Stimulated activated CD4-positive, alpha-beta T cell treated with anti-CD3 and anti-CD28 coated beads, Interleukin-4, amount 100 ng/mL, for 24 hours (primary cell): ENCODE measurements at regions not wholly inside any gene's neighbourhood (a gene's known extent, or its start where the extent isn't known, plus 50 kb on each side); places are given as distances from the start of the nearest gene placed in this dataset.
"Not testable (repeated sequence)": the region's sequence is repeated elsewhere in the genome, so short reads cannot be mapped to it uniquely, and the experiment has no call there.

Experiments used
- DNase-seq: peaks from one replicate; pipeline ENCODE4 v3.0.0-alpha.2; 2020

DNA sequence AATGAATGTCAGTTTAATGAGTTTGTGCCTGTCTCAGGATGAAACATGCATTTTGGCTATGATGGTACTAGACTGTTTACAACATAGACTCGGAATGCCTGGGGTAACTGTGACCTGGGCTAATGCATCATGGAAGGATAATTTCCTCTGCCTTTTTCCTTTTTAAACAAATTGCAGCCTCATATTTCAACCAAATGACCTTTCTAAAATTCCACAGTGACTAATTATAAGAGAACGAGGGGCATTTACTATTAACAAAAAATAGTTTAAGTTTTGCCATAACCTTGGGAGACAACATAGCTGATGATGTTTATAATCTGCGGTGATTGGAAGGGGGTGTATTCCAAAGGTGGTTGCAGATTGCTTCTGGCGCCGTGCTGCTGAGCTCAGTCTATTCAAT lies 1140.5 kb downstream of the GALC start:
- DNase-seq: no peak

DNA sequence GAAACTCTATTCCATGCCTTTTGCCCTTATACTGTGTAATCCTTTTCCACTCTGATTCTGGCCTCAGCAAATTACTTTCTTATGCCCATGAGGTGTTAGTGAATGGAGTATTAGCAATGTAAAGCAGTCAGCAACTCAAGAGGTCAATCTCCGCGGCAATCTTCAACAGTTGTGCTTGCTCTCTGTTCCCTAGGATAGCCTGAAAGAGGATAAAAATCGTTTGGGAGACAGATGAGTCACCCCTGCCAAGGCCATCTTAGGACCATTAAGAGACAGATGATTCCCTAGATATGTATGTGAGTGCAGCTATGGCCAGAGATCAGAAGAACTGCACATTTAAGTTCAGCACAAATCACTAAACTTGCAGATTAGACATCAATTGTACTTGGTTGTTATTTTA lies 1145.8 kb downstream of the GALC start:
- no peak for DNase-seq

DNA sequence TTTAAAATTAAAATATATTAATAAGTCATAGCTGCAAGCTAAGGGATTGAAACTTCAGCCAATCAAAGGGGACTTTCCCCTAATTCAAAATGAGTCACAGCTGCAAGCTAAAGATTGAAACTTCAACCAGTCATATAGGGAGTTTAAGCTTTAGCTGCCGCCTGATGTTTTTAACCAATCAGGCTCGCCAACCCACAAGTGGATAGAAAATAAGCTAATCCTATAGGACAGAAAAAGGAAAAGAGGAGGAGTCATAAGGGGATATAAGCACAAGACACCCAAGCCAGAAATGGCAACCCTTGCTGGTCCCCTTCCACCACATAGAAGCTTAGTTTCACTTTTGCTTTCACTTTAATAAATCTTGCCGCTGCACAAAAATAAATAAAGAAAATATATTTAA lies 1154.6 kb downstream of the GALC start:
- DNase-seq: peak; percentile 3

DNA sequence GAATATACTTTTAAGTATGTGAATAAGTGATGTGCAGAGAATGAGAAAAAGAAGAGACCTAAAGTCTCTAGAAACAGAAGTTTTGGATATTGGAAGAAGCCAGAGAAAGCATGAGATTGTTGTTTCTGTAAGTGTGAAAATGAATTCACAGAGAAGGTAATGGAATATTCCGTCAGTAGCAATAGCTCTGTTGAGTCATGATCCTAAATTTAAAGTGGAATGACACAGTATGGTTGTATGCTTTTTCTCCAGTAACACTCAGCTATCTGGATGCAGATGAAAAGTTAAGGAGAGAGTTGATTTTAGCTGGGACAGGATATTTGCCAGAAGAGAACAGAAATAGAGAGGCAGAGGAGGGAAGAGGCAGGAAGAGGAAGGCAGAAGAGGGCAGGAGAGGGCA lies 1166.3 kb downstream of the GALC start:
- DNase-seq: no peak

DNA sequence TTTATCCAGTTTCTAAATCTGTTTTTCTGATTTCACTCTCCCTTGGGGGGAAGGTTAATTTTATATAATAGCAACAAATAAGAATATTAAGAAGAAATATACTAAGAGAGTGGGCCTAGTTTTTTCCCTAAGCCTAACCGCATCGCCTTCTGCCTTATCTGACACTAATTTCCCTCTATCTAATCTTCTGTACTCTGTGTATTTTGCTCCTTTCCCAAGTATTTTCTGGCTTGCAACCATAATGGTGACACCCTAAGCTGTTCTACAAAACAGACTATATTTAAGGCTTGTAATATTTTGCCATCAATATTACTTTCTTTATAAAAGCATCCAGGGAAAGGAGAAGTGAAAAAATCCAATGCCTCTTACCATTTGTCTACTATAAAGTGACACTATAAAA lies 1168.8 kb downstream of the GALC start:
- no peak for DNase-seq

DNA sequence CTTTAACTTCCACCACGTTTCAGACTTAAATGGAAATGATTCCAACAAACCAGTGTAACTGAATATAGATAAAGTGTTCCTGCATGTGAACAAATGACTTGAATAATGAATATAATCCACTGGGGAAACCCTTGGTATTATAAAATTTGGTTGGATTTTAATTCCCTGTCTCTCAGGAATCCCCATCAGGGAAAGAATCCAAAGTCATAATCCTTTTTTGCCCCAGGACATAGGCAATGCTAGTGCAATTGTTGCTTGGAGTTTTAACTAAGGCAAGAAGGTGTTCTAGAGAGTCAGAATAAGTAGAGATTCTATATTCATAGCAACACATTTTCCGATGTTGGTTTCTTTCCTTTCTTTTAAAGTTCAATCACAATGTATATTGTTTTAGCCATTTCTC lies 1169.4 kb downstream of the GALC start:
- DNase-seq: no peak

DNA sequence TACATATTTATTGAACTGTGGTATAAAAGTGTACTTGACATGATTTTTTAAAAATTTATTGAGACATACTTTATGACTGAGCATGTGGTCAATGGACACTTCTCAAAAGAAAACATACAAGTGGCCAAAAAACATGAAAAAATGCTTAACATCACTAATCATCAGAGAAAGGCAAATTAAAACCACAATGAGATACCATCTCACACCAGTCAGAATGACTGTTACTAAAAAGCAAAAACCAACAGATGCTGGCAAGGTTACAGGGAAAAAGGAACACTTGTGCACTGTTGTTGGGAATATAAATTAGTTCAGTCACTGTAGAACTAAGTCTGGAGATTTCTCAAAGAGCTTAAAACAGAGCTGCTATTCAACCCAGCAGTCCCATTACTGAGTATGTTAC lies 1177.6 kb downstream of the GALC start:
- DNase-seq: no peak

DNA sequence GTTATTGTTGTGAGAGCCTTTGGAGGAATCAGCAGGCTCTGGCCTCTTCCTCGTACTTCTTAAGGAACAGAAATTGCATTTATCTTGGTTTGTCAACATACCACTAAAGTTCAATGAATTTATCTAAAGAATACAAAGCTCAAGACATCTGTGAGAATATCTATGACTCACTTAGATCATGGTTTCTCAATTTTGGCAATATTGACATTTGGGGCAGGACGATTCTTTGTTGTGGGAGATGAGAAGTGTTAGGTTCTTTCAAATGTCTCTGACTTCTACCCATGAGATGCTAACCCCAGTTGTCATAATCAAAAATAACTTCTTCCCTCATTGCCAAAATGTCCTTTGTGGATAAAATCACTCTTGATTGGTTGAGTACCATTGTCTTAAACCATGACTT lies 1190.3 kb downstream of the GALC start:
- no peak for DNase-seq

DNA sequence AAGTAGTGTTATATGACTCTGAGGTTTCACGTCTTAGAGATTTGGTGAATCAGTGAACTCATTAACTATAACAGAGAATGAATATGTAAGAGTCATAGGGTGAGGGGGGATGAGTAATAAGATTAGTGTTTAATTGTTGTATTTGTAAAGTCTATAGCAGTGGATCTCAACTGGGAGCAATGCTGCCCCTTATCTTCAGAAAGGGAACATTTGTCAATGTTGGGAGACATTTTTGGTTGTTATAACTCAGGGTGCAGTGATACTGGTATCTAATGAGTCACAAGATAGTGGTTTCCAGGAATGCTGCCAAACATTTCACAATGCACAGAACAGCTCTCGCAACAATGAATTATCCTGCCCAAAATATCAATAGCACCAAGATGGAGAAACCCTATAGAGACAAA lies 1193.7 kb downstream of the GALC start:
- no peak for DNase-seq

DNA sequence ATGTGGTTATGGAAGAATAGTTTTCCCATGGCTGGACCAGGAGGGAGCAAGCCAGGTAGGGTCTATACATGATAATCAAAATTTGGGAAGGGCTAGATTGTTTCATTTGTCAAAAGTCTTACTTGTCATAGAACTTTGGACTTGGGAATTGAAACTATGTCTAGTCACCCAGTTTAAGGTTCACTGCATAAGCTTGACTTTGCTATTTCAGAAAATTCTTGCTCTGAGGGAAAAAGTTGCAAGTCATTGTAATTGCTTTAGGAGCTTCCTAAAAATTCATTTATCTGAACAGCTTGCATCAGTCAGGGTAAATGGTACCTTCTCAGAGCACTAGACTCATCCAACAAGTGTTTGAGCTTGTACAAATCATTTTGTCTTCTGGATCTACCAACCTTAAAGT lies 1194.7 kb downstream of the GALC start:
- no peak for DNase-seq

DNA sequence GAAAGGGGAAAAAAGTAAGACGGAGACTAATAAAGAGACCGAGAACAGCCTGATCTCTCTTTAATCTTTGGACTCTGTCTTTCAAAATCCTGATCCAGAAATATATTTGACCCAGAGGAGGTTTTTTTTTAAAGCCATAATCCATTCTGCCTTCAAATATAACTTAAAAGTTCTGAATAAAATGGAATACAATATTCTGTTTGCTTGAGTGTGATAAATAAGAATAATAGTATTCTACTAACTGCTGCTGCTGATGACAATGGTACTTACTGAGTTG lies 1196.0 kb downstream of the GALC start:
- DNase-seq: no peak

DNA sequence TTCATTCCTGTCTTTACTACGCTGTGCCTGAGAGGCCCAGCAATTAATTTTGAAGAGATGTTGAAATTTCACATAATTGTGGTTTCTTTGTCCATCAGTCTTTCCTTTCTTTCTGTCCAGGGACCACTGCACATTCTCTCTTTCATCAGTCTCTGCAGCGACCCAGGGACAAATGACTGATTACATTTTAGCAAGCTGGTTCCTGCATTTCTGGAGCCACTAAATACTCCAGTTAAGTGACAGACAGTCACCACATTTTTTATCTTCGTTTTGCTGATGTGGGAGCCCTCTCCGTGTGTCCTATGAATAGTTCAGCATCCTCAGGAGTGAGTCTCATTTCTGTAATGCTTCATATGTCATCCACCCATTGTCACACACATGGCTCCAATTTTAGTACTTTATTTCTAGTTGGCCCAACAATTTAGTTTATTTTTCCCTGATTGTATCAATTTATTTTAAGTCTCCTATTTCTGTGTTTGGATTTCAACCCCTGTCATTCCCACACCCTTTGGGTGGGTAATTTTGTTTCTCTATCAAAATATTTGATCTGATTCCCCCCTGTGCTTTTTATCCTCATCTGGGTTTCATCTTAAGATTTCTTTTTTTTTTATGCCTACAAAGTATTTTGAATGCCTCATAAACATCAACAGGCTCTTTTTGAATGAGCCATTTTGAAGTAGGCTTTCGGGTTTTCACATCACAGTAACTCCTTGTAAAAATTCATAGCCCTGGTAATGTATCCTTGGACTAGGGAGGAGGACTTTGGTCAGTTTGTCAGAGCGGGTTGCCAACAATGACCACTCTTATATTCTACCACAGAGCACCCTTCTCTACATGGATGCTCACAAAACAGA lies 1196.5 kb downstream of the GALC start:
- no peak for DNase-seq

DNA sequence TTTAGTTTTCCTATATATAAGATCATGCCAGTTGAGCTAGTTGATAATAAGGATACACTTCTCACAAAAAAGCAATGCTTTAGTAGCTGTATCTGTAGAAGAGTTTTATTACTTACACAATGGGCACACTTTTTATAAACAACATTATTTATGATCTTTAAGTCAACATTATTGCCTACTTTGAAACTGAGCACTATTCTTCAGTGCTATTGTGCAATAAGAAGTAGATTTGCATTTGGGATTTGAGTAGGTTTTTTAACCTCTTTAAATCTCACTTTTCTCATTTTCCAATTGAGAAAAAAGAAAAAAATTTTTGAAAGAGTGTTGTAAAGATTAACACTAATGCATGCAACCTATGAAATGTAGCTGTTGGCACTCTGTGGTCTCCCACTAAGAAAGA lies 1198.3 kb downstream of the GALC start:
- DNase-seq: no peak

DNA sequence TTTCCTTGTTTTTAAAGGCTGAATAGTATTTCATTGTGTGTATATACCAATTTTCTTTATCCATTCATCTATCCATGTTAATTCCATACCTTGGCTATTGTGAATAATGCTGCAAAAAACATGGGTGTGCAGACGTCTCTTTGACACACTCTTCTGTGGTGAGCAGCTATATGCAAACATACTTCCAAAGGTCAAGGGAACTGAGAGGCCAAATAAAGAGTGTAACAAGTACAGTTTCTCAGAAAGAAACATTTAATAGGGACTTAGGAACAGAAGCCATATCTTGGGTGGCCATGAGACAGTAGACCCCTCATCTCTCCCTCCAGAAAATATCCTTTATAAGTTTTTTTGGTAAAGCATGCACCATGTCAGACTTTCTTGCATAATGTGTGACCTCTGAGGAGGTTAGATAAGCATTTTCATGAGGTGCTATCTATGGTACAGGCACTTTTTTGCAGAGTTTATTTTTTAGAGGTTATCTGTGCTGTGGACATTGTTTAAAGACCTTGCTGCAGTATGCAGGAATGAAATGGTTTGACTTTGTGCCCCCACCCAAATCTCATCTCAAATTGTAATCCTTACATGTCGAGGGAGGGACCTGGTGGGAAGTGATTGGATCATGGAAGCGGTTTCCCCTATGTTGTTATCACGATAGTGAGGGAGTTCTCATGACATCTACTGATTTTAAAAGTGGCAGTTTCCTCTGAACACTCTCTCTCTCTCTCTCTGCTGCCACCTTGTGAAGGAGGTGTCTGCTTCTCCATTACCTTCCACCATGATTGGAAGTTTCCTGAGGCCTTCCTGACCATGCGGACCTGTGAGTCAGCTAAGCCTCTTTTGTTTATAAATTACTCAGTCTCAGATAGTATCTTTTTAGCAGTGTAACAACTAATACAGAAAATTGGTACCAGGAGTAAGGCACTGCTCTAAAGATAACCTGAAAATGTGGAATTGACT lies 1202.3 kb downstream of the GALC start:
- no peak for DNase-seq

DNA sequence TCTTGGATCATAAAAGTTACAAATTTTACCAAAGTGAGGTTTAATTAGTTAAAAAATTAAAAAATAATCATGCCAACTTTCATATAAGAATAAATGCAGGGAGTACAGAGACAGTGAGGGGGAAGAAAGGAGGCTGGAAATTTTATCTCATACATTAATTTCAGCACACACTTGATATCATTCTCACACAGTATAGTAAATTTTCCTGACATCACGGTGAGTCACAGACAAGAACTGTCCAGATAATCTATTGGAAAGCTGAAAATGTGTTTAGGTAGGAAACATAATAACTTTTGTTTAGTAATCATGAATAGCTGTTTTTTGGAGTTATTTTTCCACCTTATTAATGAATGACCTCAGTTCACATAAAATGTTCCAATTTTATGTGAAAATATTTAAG lies 1204.8 kb downstream of the GALC start:
- DNase-seq: no peak

DNA sequence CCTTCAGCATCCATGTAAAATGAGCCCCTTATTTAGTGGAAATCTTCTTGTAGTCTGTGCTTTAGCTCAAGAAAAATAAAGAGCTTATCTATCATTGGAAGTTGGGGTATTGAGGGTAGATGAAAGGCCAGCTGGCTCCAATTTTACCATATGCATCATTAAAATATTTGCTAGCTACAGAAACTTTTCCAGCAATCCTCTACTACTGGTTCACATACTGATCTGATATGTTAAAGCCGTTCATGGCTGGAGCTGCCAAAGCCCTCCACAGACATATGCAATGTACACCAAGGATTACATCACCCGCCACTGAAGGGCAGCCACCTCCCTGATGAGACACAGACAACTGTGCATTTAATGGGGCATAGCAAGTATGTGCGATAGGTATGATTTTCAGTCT lies 1205.3 kb downstream of the GALC start:
- no peak for DNase-seq

DNA sequence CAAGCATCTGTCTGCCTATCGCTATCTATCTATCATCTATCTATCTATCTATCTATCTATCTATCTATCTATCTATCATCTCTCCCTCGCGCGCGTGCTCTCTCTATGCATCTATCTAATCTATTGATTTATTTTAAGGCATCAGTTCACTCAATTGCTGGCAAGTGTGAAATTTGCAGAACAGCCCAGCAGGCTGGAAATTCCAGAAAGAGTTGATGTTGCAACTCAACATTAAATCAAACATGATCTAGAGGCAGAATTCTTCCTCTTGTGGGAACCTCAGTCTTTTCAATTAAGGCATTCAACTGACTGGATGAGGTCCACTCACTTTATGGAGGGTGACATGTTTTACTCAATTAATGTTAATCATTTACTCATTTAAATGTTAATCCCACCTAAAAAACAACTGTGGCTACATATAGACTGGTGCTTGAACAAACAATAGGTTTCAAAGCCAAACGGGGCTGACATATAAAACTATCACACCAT lies 1210.8 kb downstream of the GALC start:
- no peak for DNase-seq

DNA sequence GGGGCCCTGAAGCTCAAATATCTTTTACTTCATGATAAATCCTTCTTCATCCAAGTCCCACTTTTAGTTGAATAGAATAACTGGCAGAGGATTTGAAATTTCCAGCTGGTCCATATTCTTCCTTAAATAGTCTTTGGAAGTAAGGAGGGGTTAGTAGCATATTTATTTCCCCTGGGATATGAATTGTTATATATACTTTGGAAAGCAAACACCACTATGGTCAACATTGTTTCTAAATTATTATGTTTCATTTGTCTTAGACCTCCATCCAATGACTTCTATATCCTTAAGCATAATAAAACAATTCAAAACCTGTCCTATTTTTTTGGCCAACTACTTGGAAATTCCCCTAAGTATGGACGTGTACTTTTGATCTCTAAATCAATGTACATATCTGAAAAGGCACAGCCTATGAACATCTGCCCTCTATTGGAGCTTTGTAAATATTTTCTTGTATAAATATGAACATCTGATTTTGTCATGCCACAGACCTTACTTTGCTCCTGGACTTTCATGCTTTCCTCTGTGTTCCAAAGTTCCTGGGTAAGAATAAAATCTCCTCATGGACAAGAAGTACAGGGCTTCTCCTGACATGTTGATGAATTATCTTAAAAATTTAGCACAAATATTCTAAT lies 1212.0 kb downstream of the GALC start:
- DNase-seq: no peak

DNA sequence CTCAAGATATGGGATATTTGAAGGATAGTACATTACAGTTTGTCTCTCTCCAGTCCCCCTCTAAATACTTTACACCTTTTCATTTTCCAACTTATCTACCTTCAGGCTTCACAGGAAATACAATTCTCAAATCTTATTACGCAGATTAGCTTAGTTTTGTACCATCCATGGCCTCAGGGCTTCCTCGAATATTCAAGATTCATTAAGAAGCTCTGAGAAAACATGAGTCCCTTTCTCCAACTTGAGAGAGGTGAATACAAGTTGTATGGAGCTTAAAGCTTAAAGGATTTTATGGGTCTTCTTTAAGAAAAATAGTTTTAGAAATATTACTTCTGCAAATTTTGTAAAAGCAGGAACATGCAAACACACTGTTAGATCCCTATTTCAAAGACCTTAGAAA lies 1212.5 kb downstream of the GALC start:
- DNase-seq: no peak

DNA sequence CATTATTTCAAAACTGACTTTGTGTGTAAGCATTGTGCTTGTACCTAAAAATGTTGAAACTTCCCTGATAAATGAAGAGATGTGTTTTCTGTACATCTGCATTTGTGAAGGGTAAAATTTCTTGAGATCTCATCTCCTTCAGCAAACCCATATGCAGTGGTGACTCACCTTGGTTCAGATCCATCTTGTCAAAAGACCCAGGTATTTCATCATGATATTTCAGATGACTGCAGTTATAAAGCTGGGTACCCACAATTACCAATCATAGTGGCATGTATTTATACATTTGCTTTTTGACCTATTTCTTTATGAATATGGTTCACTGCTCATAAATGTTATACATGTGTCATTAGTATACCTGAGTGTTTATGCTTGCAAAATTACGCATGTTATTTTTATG lies 1213.6 kb downstream of the GALC start:
- no peak for DNase-seq

DNA sequence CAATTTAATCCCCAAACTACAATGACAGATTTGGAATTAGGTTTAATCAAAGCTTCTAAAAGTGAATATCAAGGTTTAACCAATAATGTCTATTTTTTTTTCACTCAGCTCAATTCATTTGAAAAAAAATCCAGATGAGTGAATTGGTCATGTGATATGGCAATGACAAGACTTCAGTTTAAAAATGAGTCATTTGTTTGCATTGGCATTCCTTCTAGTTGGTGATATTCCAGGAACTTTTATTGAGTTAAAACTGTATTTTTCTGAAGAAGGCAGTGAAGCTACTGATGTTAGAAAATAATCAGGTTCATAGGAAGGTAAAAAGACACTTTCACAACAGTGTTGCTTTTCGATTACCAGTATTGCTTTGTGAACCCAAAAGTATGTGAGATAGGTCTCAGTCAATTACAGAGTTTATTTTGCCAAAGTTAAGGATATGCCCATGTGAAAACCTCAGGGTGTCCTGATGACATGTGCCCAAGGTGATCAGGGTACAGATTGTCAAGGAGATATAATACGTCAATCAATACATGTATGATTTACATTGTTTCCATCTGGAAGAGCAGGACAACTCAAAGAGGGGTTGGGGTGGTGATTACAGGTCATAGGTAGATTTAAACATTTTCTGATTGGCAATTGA lies 1214.9 kb downstream of the GALC start:
- no peak for DNase-seq

DNA sequence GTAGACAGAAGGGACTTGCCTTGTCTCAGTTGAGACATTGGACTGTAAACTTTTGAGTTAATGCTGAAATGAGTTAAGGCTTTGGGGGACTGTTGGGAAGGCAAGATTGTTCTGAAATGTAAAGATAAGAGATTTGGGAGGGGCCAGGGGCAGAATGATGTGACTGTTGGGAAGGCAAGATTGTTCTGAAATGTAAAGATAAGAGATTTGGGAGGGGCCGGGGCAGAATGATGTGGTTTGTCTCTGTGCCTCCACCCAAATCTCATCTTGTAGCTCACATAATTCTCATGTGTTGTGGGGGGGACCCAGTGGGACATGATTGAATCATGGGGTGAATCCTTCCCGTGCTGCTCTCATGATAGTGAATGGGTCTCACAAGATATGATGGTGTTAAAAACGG lies 1217.1 kb downstream of the GALC start:
- DNase-seq: not testable (repeated sequence)

DNA sequence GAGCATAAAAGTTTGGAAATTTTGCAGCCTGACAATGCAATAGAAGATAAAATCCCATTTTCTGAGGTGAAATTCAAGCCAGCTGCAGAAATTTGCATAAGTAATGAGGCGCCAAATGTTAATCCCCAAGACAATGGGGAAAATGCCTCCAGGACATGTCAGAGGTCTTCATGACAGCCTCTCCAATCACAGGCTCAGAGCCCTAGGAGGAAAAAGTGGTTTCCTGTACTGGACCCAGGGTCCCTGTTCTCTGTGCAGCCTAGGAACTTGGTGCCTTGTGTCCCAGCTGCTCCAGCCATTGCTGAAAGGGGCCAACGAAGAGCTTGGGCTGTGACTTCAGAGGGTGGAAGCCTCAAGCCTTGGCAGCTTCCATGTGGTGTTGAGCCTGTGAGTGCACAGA lies 1218.1 kb downstream of the GALC start:
- DNase-seq: no peak
